IMR-90 (cell line): ENCODE measurements at regions not wholly inside any gene's neighbourhood (a gene's known extent, or its start where the extent isn't known, plus 50 kb on each side); places are given as distances from the start of the nearest gene placed in this dataset.

Experiments used
- ATAC-seq: fragments of 200-7000 bp; cut with Tn5 transposase; 2 replicates; pipeline ENCODE4 v1.9.1; 2020; ENCODE audit warnings: low read depth, mild to moderate bottlenecking, moderate library complexity
- BruUV-seq: library from RNA; stranded (reverse); fragments of 400-500 nt; replicated peaks from 2 replicates; lab custom pipeline; 2021; lab: Mats Ljungman, UMichigan
- CTCF ChIA-PET: fragments of 300-600 bp; formaldehyde crosslinking; extraction: SDS; loops from one replicate; lab custom pipeline; 2021; ENCODE audit warnings: antibody characterized with exemption; lab: Yijun Ruan, JAX
- POLR2A ChIA-PET: fragments of 300-600 bp; sonication (Branson Sonifier 250); formaldehyde crosslinking; loops from one replicate; lab custom pipeline; 2022; ENCODE audit warnings: antibody characterized with exemption; ENCODE audit not compliant: unreplicated experiment; lab: Charles Lee
- DNase-seq: peaks from one replicate; pipeline ENCODE4 v3.0.0; 2013
- H2AFZ ChIP-seq: replicated peaks from 2 replicates; pipeline ENCODE3; 2013; ENCODE audit warnings: low read length, mild to moderate bottlenecking; ENCODE audit not compliant: poor library complexity
- H2AK5ac ChIP-seq: 2 replicates; pipeline ENCODE4 v1.6.1; 2013; ENCODE audit warnings: low read depth, low read length, inconsistent platforms
- H2AK9ac ChIP-seq: replicated peaks from 2 replicates; pipeline ENCODE3; 2013; ENCODE audit warnings: mild to moderate bottlenecking, low read depth, low read length, moderate library complexity; ENCODE audit not compliant: poor library complexity
- H2BK120ac ChIP-seq: 2 replicates; pipeline ENCODE4 v1.6.1; 2013; ENCODE audit warnings: low read depth, low read length, inconsistent platforms
- H2BK15ac ChIP-seq: 3 replicates; pipeline ENCODE4 v1.6.1; 2013; ENCODE audit warnings: low read depth, low read length, inconsistent platforms
- H2BK20ac ChIP-seq: 2 replicates; pipeline ENCODE4 v1.6.1; 2013; ENCODE audit warnings: low read depth, mild to moderate bottlenecking, inconsistent platforms, low read length, moderate library complexity
- H2BK5ac ChIP-seq: 2 replicates; pipeline ENCODE4 v1.6.1; 2013; ENCODE audit warnings: mild to moderate bottlenecking, low read depth, low read length, inconsistent platforms; ENCODE audit not compliant: poor library complexity, severe bottlenecking
- H3K14ac ChIP-seq: replicated peaks from 2 replicates; pipeline ENCODE4 v1.6.1; 2013; ENCODE audit warnings: low read depth, low read length, inconsistent platforms
- H3K18ac ChIP-seq: 2 replicates; pipeline ENCODE4 v1.6.1; 2013; ENCODE audit warnings: low read depth, low read length, control low read depth
- H3K23ac ChIP-seq: 2 replicates; pipeline ENCODE4 v1.6.1; 2013; ENCODE audit warnings: low read depth, low read length, inconsistent platforms
- H3K27ac ChIP-seq: 2 replicates; pipeline ENCODE4 v1.5.1; 2013; ENCODE audit warnings: mild to moderate bottlenecking, control low read depth, low read length; ENCODE audit not compliant: insufficient read depth
- H3K27me3 ChIP-seq: 2 replicates; pipeline ENCODE4 v1.6.1; 2013; ENCODE audit warnings: low read length; ENCODE audit not compliant: control insufficient read depth, insufficient read depth
- H3K36me3 ChIP-seq: 2 replicates; pipeline ENCODE4 v1.6.1; 2013; ENCODE audit warnings: low read length, mixed read lengths; ENCODE audit not compliant: control insufficient read depth, insufficient read depth
- H3K4ac ChIP-seq: 2 replicates; pipeline ENCODE4 v1.6.1; 2013; ENCODE audit warnings: low read depth, low read length, inconsistent platforms
- H3K4me1 ChIP-seq: 2 replicates; pipeline ENCODE4 v1.6.1; 2013; ENCODE audit warnings: low read length, mixed read lengths; ENCODE audit not compliant: control insufficient read depth, insufficient read depth
- H3K4me2 ChIP-seq: 2 replicates; pipeline ENCODE4 v1.6.1; 2013; ENCODE audit warnings: low read depth, mild to moderate bottlenecking, control low read depth, low read length, moderate library complexity
- H3K4me3 ChIP-seq: 2 replicates; pipeline ENCODE4 v1.5.1; 2013; ENCODE audit warnings: low read depth, mild to moderate bottlenecking, control low read depth, low read length, moderate library complexity; ENCODE audit not compliant: insufficient read depth
- H3K56ac ChIP-seq: 2 replicates; pipeline ENCODE4 v1.6.1; 2013; ENCODE audit warnings: low read length, inconsistent platforms; ENCODE audit not compliant: insufficient read depth; ENCODE audit errors: extremely low read depth
- H3K79me1 ChIP-seq, 2 experiments: 2 replicates each; pipeline ENCODE4 v1.6.1; 2013; ENCODE audit warnings: low read length in 2 of 2, inconsistent platforms in 1 of 2, low read depth in 1 of 2
- H3K9ac ChIP-seq: 2 replicates; pipeline ENCODE4 v1.6.1; 2013; ENCODE audit warnings: low read depth, low read length, control low read depth
- H3K9me1 ChIP-seq: 2 replicates; pipeline ENCODE4 v1.6.1; 2013; ENCODE audit warnings: low read length, inconsistent platforms; ENCODE audit not compliant: insufficient read depth
- H3K9me3 ChIP-seq: 2 replicates; pipeline ENCODE4 v1.6.1; 2013; ENCODE audit warnings: low read length; ENCODE audit not compliant: control insufficient read depth, insufficient read depth
- H4K20me1 ChIP-seq: 2 replicates; pipeline ENCODE4 v1.6.1; 2013; ENCODE audit warnings: low read length, inconsistent platforms; ENCODE audit not compliant: insufficient read depth
- H4K5ac ChIP-seq: 2 replicates; pipeline ENCODE4 v1.6.1; 2013; ENCODE audit warnings: mild to moderate bottlenecking, low read depth, low read length, control low read depth
- H4K8ac ChIP-seq, 2 experiments: 2 replicates each; pipeline ENCODE4 v1.6.1; 2013; ENCODE audit warnings: low read depth in 2 of 2, low read length in 2 of 2, control low read depth in 1 of 2, inconsistent platforms in 1 of 2
- H4K91ac ChIP-seq: 2 replicates; pipeline ENCODE4 v1.6.1; 2013; ENCODE audit warnings: low read depth, low read length, inconsistent platforms; ENCODE audit not compliant: insufficient read depth
- BHLHE40 ChIP-seq: fragments of 150-350 bp; IDR thresholded peaks from 2 replicates; pipeline ENCODE4 v1.6.1; 2016; ENCODE audit warnings: mild to moderate bottlenecking, low read depth, low read length
- CEBPB ChIP-seq: IDR thresholded peaks from 2 replicates; pipeline ENCODE4 v1.6.1; 2012; ENCODE audit warnings: low read depth, low read length, improper control_type of control experiment
- CHD1 ChIP-seq: IDR thresholded peaks from 2 replicates; pipeline ENCODE4 v1.6.1; 2012; ENCODE audit warnings: low read depth, low read length, improper control_type of control experiment
- CTCF ChIP-seq: conservative IDR thresholded peaks from 2 replicates; pipeline ENCODE4 v1.5.1; 2012; ENCODE audit warnings: mild to moderate bottlenecking, low read depth, low read length, improper control_type of control experiment
- FOS ChIP-seq: fragments of 150-350 bp; IDR thresholded peaks from 2 replicates; pipeline ENCODE4 v1.6.1; 2016; ENCODE audit warnings: low read depth, low read length
- MAFK ChIP-seq: IDR thresholded peaks from 2 replicates; pipeline ENCODE4 v1.6.1; 2012; ENCODE audit warnings: low read depth, low read length, improper control_type of control experiment
- MXI1 ChIP-seq: IDR thresholded peaks from 2 replicates; pipeline ENCODE4 v1.6.1; 2012; ENCODE audit warnings: low read depth, mild to moderate bottlenecking, low read length, moderate library complexity, borderline replicate concordance
- POLR2A ChIP-seq: IDR thresholded peaks from 2 replicates; pipeline ENCODE4 v1.6.1; 2012; ENCODE audit warnings: mild to moderate bottlenecking, low read depth, low read length
- RCOR1 ChIP-seq: IDR thresholded peaks from 2 replicates; pipeline ENCODE4 v1.6.1; 2012; ENCODE audit warnings: mild to moderate bottlenecking, low read length, improper control_type of control experiment; ENCODE audit not compliant: insufficient replicate concordance
- RFX5 ChIP-seq: IDR thresholded peaks from 2 replicates; pipeline ENCODE4 v1.8.0; 2012; ENCODE audit warnings: low read depth, mild to moderate bottlenecking, low read length, moderate library complexity
- WGBS, 2 experiments: methylation state at CpG; one replicate each; pipeline versions ENCODE4 v1.1.5 to v1.1.7; 2013; ENCODE audit warnings: missing lambda C conversion rate in 2 of 2; ENCODE audit not compliant: insufficient read length in 1 of 2; ENCODE audit errors: extremely low coverage in 2 of 2; 5-methylcytosine and 5-hydroxymethylcytosine counted together
- dilution Hi-C: fragments of 300-500 bp; cut with HindIII; formaldehyde crosslinking; loops from one replicate; pipeline ENCODE4 v1.14.3; 2018; ENCODE audit warnings: low sequenced_read_pairs; ENCODE audit not compliant: unreplicated experiment
- in situ Hi-C: fragments of 300-500 bp; cut with MboI; formaldehyde crosslinking; loops from 3 replicates; pipeline ENCODE4 v1.14.3; 2019; ENCODE audit warnings: low sequenced_read_pairs, inconsistent platforms, mixed read lengths
- intact Hi-C: fragments of 100-400 bp; cut with micrococcal nuclease; formaldehyde crosslinking; loops from 2 replicates; pipeline ENCODE4 v1.10.0; 2022

DNA sequence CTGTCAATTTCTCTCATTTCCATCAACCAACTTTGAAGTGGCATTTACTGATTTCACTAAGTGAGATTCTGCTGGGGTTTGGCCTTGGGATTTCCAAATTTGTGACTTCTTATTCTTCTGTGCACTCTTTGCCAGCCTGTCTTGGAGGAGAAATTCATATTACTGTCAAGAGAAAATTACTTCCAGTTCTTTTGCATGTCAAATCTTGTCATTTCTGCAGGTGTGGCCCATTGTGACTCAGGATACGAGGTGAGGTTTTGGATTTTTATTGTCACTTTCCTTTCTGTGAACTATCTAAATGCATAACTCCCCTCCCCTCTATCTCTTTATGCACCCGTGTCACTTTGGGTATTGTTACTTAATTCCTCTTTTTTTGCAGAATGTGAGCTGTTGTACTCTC lies 102.6 kb upstream of the GUCY1A1 start:
- Histone ChIP-seq H3K4me2 (no peak overlapping the region), H2AFZ (no peak overlapping the region), H3K9me1 (no peaks in the 10 kb centered on the region; the same call in 1 of the 2 replicates), H3K4ac (no peak overlapping the region), H3K4me1 (no peaks in the 10 kb centered on the region), H2AK5ac (no peak overlapping the region), H3K79me1 (no peaks in the 10 kb centered on the region), H4K20me1 (no peaks in the 10 kb centered on the region), H3K9me3 (no peaks in the 10 kb centered on the region), H2BK120ac (no peak overlapping the region), H3K27me3 (no peaks in the 10 kb centered on the region), H3K27ac (no peak overlapping the region), H2BK20ac (no peak overlapping the region), H3K4me3 (no peak overlapping the region), H4K91ac (no peak overlapping the region), H3K14ac (no peak overlapping the region), H3K56ac (no peak overlapping the region), H3K9ac (no peak overlapping the region), H4K8ac (no peak overlapping the region), H4K5ac (no peak overlapping the region), H2AK9ac (no peak overlapping the region), H3K23ac (no peak overlapping the region), H3K18ac (no peak overlapping the region), H2BK5ac (no peak overlapping the region), H3K36me3 (no peaks in the 10 kb centered on the region), H2BK15ac (no peak overlapping the region)
- DNase-seq (no peak), ATAC-seq (no peak)
- BruUV-seq: no TSS peak
- in situ Hi-C loops: no loop called here
- no CpG with 5 or more reads among the region's 2 CpGs for WGBS, 2 experiments
- TF ChIP-seq CHD1: no peak
- no peak for TF ChIP-seq MAFK
- TF ChIP-seq MXI1: no peak
- no peak for TF ChIP-seq RCOR1
- TF ChIP-seq FOS: no peak
- no peak for TF ChIP-seq CEBPB
- TF ChIP-seq POLR2A: no peak
- TF ChIP-seq BHLHE40: no peak
- no peak for TF ChIP-seq CTCF
- no peak for TF ChIP-seq RFX5
- POLR2A ChIA-PET: no interaction called here
- dilution Hi-C loops: no loop called here
- CTCF ChIA-PET: no interaction called here
- intact Hi-C loops: no loop called here
